Omental fat pad (tissue), 3 donors: ENCODE measurements at regions not wholly inside any gene's neighbourhood (a gene's known extent, or its start where the extent isn't known, plus 50 kb on each side); places are given as distances from the start of the nearest gene placed in this dataset.

Experiments
- ATAC-seq: fragments of 150-250 bp; one replicate; pipeline ENCODE4 v1.9.1; 2016; ENCODE audit warnings: mild to moderate bottlenecking, moderate library complexity; ENCODE audit not compliant: low FRiP score
- DNase-seq: peaks from one replicate; pipeline ENCODE4 v3.0.0-alpha.2; 2019; ENCODE audit warnings: low spot score
- CTCF ChIP-seq, 3 donors: fragments of 450-650 bp; IDR thresholded peaks; one replicate each; pipeline ENCODE4 v1.5.1; 2016 to 2017; ENCODE audit warnings: antibody characterized with exemption in 3 of 3, mild to moderate bottlenecking in 3 of 3, moderate library complexity in 2 of 3

- TF ChIP-seq CTCF (IDR thresholded peaks at IDR 0.05): no peak
- no peak for ATAC-seq
- no peak for DNase-seq
These were observed 113.1 kb downstream of the QDPR start for GRCh38 chr4:17398805-17399204.

GRCh38 chr4:17398035-17398434 lies 113.9 kb downstream of the QDPR start:
- ATAC-seq: no peak
- TF ChIP-seq CTCF (IDR thresholded peaks at IDR 0.05): no peak
- DNase-seq: no peak

- TF ChIP-seq CTCF (IDR thresholded peaks at IDR 0.05): no peak
- ATAC-seq (no peak), DNase-seq (no peak)
These were observed 114.3 kb downstream of the QDPR start for GRCh38 chr4:17397611-17398010.

GRCh38 chr4:17385403-17385802 lies 126.5 kb downstream of the QDPR start:
- TF ChIP-seq CTCF (IDR thresholded peaks at IDR 0.05): no peak
- ATAC-seq (no peak), DNase-seq (no peak)

GRCh38 chr4:17380347-17380746 lies 131.5 kb downstream of the QDPR start:
- no peak for TF ChIP-seq CTCF (IDR thresholded peaks at IDR 0.05)
- ATAC-seq (no peak), DNase-seq (no peak)

GRCh38 chr4:17376205-17376604 lies 135.7 kb downstream of the QDPR start:
- TF ChIP-seq CTCF (IDR thresholded peaks at IDR 0.05): no peak
- DNase-seq (no peak), ATAC-seq (no peak)

- ATAC-seq (no peak), DNase-seq (no peak)
- TF ChIP-seq CTCF (IDR thresholded peaks at IDR 0.05): no peak
These were observed 138.2 kb downstream of the QDPR start for GRCh38 chr4:17373666-17374065.
